ENCODE measurements at regions not wholly inside any gene's neighbourhood (a gene's known extent, or its start where the extent isn't known, plus 50 kb on each side); places are given as distances from the start of the nearest gene placed in this dataset.

DNA sequence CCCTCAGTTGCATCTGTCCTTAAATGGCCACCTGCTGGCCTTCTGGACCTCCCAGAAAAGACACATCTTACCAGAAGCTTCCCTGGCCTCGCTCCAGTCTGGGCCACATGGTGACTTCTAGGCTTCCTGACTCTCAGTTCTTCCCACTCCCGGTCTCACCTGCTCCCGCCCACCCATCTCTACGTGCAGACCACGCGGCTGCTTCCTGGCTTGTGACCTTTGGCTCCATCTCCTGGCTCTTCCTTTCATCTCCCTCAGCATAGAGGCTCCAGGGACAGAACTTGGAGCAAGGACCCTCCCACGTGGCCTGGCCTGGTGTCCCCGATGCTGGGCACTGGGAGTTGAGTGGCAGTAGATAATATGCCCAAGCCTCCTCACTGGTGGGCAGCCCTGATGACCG lies 124.9 kb upstream of the IRF2BP2 start (continued):
- TF ChIP-seq, protein P1, sequence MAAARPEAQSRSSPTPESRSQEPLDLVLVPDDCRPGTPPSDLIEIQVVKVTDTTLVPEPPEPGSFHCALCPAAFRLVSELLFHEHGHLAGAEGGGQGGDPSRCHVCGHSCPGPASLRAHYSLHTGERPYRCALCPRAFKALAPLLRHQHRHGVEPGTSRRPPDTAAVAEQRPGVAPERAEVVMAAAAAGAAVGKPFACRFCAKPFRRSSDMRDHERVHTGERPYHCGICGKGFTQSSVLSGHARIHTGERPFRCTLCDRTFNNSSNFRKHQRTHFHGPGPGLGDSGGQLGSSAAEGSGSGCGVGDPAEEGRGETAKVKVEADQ (CRISPR knock-in tag; IDR thresholded peaks at IDR 0.05; ENCODE audit: borderline replicate concordance), result no peak
- TF ChIP-seq SP1 (IDR thresholded peaks at IDR 0.05) (no peak), SP1 (CRISPR knock-in tag; IDR thresholded peaks at IDR 0.05) (peak; percentile 47; the same call in 1 of the 2 replicates), HOXA5 (CRISPR knock-in tag; IDR thresholded peaks at IDR 0.05) (0 out of 2 replicates have a peak, but pooled peaks have one; percentile 59), ZFP1 (CRISPR knock-in tag; IDR thresholded peaks at IDR 0.05) (no peak), REL (CRISPR knock-in tag; conservative IDR thresholded peaks at IDR 0.05) (peak; percentile 84), KLF15 (CRISPR knock-in tag; IDR thresholded peaks at IDR 0.05; ENCODE audit: borderline replicate concordance) (peak; percentile 86; the same call in 1 of the 2 replicates), ZNF251 (CRISPR knock-in tag; IDR thresholded peaks at IDR 0.05) (peak; percentile 91), ZNF329 (CRISPR knock-in tag; IDR thresholded peaks at IDR 0.05; ENCODE audit: low read depth) (0 out of 2 replicates have a peak, but pooled peaks have one; percentile 42), ZNF713 (CRISPR knock-in tag; IDR thresholded peaks at IDR 0.05) (no peak; the same call in 1 of the 2 replicates), POLR2G (IDR thresholded peaks at IDR 0.05; ENCODE audit: low read depth, low read length) (no peak), IKZF4 (CRISPR knock-in tag; IDR thresholded peaks at IDR 0.05; ENCODE audit: borderline replicate concordance, low read depth, not compliant biosample characterization) (peak; percentile 85), RARA (CRISPR knock-in tag; IDR thresholded peaks at IDR 0.05) (peak; percentile 76), SRF (IDR thresholded peaks at IDR 0.05; ENCODE audit: low read depth, low read length) (no peak), REPIN1 (CRISPR knock-in tag; IDR thresholded peaks at IDR 0.05; ENCODE audit: borderline replicate concordance, low read depth) (peak; percentile 83), FLYWCH1 (CRISPR knock-in tag; IDR thresholded peaks at IDR 0.05) (peak; percentile 89; the same call in 1 of the 2 replicates), ZNF496 (CRISPR knock-in tag; IDR thresholded peaks at IDR 0.05; ENCODE audit: insufficient replicate concordance) (no peak), PHF8 (CRISPR knock-in tag; IDR thresholded peaks at IDR 0.05) (0 out of 2 replicates have a peak, but pooled peaks have one; percentile 30), ZNF337 (CRISPR knock-in tag; IDR thresholded peaks at IDR 0.05; ENCODE audit: borderline replicate concordance, low read depth) (no peak), PAX8 (CRISPR knock-in tag; IDR thresholded peaks at IDR 0.05; ENCODE audit: borderline replicate concordance) (no peak), ZNF775 (CRISPR knock-in tag; IDR thresholded peaks at IDR 0.05; ENCODE audit: borderline replicate concordance) (0 out of 2 replicates have a peak, but pooled peaks have one; percentile 76), ZNF747 (CRISPR knock-in tag; IDR thresholded peaks at IDR 0.05; ENCODE audit: borderline replicate concordance) (peak; percentile 82; the same call in 1 of the 2 replicates), ZNF703 (CRISPR knock-in tag; IDR thresholded peaks at IDR 0.05; ENCODE audit: borderline replicate concordance) (peak; percentile 88; the same call in 1 of the 2 replicates), HOXA7 (CRISPR knock-in tag; IDR thresholded peaks at IDR 0.05) (peak; percentile 62; the same call in 1 of the 2 replicates), ZNF766 (CRISPR knock-in tag; IDR thresholded peaks at IDR 0.05; ENCODE audit: borderline replicate concordance) (peak; percentile 86; the same call in 1 of the 2 replicates), ZMYM2 (CRISPR knock-in tag; IDR thresholded peaks at IDR 0.05) (peak; percentile 90)
- TF ChIP-seq, protein P2, sequence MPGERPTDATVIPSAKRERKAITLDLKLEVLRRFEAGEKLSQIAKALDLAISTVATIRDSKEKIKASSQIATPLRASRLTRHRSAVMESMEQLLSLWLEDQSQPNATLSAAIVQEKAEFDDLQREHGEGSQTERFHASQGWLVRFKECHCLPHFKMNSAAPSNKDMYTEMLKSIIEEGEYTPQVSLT (CRISPR knock-in tag; IDR thresholded peaks at IDR 0.05; ENCODE audit: borderline replicate concordance, low read depth), result peak; percentile 79; the same call in 1 of the 2 replicates
- TF ChIP-seq, protein P3, sequence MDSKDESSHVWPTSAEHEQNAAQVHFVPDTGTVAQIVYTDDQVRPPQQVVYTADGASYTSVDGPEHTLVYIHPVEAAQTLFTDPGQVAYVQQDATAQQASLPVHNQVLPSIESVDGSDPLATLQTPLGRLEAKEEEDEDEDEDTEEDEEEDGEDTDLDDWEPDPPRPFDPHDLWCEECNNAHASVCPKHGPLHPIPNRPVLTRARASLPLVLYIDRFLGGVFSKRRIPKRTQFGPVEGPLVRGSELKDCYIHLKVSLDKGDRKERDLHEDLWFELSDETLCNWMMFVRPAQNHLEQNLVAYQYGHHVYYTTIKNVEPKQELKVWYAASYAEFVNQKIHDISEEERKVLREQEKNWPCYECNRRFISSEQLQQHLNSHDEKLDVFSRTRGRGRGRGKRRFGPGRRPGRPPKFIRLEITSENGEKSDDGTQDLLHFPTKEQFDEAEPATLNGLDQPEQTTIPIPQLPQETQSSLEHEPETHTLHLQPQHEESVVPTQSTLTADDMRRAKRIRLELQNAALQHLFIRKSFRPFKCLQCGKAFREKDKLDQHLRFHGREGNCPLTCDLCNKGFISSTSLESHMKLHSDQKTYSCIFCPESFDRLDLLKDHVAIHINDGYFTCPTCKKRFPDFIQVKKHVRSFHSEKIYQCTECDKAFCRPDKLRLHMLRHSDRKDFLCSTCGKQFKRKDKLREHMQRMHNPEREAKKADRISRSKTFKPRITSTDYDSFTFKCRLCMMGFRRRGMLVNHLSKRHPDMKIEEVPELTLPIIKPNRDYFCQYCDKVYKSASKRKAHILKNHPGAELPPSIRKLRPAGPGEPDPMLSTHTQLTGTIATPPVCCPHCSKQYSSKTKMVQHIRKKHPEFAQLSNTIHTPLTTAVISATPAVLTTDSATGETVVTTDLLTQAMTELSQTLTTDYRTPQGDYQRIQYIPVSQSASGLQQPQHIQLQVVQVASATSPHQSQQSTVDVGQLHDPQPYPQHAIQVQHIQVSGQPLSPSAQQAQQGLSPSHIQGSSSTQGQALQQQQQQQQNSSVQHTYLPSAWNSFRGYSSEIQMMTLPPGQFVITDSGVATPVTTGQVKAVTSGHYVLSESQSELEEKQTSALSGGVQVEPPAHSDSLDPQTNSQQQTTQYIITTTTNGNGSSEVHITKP (CRISPR knock-in tag; IDR thresholded peaks at IDR 0.05; ENCODE audit: low read depth), result no peak
